Epithelial cell of proximal tubule (primary cell): ENCODE measurements at regions not wholly inside any gene's neighbourhood (a gene's known extent, or its start where the extent isn't known, plus 50 kb on each side); places are given as distances from the start of the nearest gene placed in this dataset.

ENCODE experiments used
- DNase-seq: peaks from one replicate; pipeline ENCODE4 v3.0.0-alpha.2; 2011; ENCODE audit warnings: low read depth
- H3K4me3 ChIP-seq: 2 replicates; pipeline ENCODE4 v1.5.1; 2011; ENCODE audit warnings: low read depth, mild to moderate bottlenecking, low read length
- TF ChIP-seq, protein P1 (sequence below): conservative IDR thresholded peaks from 2 replicates; pipeline ENCODE4 v1.5.1; 2012; ENCODE audit warnings: low read depth, mild to moderate bottlenecking, low read length

GRCh38 chr18:53874103-53874502 is 350.4 kb downstream of the MBD2 start:
- TF ChIP-seq, protein P1, sequence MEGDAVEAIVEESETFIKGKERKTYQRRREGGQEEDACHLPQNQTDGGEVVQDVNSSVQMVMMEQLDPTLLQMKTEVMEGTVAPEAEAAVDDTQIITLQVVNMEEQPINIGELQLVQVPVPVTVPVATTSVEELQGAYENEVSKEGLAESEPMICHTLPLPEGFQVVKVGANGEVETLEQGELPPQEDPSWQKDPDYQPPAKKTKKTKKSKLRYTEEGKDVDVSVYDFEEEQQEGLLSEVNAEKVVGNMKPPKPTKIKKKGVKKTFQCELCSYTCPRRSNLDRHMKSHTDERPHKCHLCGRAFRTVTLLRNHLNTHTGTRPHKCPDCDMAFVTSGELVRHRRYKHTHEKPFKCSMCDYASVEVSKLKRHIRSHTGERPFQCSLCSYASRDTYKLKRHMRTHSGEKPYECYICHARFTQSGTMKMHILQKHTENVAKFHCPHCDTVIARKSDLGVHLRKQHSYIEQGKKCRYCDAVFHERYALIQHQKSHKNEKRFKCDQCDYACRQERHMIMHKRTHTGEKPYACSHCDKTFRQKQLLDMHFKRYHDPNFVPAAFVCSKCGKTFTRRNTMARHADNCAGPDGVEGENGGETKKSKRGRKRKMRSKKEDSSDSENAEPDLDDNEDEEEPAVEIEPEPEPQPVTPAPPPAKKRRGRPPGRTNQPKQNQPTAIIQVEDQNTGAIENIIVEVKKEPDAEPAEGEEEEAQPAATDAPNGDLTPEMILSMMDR: no peak
- no peak overlapping the region for H3K4me3 ChIP-seq
- no peak for DNase-seq

DNA sequence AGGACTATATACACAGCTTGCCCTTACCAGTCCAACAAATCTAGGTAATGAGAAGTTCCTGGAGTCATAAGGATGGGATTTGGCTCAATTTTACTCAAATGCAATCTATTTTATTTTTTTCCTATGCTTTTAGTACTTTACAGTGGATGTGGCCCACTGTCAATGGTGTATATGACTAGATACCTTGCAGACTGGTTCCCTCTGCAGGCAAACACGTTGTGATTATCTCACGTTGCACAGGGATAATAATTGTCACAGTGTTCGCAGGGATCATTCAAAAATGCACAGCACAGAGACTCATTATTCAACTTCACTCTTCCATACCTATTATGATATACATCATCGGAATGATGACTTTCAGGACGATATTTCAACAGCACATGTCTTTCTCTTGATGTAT is 359.7 kb downstream of the MBD2 start:
- TF ChIP-seq, protein P1: peak; percentile 54
- DNase-seq: no peak

DNA sequence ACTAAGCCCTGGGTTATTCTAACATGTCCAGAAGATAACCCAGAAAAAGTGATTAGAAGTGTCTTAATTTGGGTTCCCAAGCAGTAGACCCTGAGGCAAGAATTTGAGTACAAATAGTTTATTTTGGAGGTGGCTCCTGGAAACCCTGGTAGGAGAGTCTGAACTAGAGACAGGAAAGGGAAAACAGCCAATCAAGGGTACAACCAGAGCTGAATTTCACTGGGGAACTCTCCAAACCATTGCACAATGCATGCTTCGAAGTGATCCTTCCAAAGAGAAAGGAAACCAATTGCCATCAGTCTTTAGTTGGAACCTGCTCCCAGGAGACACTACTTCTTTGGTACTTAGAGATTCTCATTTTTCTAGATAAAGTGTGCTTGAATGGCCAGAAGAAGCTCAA is 361.5 kb downstream of the MBD2 start:
- no peak for DNase-seq
- no peak overlapping the region for H3K4me3 ChIP-seq
- TF ChIP-seq, protein P1: no peak

More for the DNA sequence above, 359.7 kb downstream of the MBD2 start:
- no peak overlapping the region for H3K4me3 ChIP-seq

DNA sequence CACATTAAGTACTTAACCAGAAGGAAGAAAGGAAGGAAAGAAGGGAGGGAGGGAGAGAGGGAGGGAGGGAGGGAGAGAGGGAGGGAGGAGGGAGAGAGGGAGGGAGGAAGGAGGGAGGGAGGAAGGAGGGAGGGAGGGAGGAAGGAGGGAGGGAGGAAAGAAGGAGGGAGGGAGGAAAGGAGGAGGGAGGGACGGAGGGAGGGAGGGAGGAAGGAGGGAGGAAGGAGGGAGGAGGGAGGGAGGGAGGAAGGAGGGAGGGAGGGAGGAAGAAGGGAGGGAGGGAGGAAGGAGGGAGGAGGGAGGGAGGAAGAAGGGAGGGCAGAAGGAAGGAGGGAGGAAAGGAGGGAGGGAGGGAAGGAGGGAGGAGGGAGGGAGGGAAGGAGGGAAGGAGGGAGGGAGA is 363.3 kb downstream of the MBD2 start:
- TF ChIP-seq, protein P1: no peak
- no peak for DNase-seq
- H3K4me3 ChIP-seq: no peak overlapping the region

DNA sequence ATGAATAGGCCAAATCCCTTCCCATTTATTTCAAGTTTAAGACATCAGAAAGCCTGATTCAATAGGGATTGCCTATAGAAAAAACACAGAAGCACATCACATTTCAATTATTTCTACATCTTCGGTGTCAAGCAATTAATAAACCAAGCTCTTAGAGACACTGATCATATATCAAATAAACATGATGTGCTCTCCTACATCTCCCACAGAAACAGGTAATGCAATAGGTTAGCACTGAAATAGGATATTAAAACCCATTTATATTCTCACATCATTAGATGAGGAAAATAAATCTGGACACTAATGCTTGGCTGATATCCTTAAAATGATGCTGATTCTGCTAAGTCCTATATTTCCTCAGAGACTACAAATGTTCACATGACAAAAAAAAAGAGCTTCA is 364.7 kb downstream of the MBD2 start:
- H3K4me3 ChIP-seq: no peak overlapping the region
- TF ChIP-seq, protein P1: no peak
- no peak for DNase-seq

- H3K4me3 ChIP-seq: no peak overlapping the region
- TF ChIP-seq, protein P1: no peak
- DNase-seq: no peak
Observed at GRCh38 chr18:53850902-53851301, 373.6 kb downstream of the MBD2 start.

DNA sequence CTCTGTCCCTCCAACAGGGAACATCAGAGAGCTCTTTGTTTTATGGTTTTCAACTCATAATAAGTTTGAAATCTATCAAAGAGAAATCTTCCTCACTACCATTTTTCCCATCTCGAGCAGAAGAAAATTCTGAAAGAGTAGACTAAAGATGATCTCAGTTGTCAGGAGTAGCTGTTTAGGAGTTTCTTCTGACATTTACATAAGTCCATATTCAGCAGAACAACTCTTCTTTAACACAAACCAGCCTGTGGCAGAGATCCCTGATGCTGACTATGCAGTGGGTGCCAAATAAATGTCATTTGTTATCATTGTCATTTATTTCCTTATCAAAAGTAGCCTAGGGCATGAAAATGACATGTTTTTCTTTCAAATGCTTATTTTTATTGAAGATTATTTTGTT is 380.7 kb downstream of the MBD2 start:
- H3K4me3 ChIP-seq: no peak overlapping the region
- DNase-seq: no peak
- TF ChIP-seq, protein P1: no peak
